Peyer's patch (tissue), 4 donors: ENCODE measurements at regions not wholly inside any gene's neighbourhood (a gene's known extent, or its start where the extent isn't known, plus 50 kb on each side); places are given as distances from the start of the nearest gene placed in this dataset.
"Not testable (repeated sequence)": the region's sequence is repeated elsewhere in the genome, so short reads cannot be mapped to it uniquely, and the experiment has no call there.

Experiments
- POLR2A ChIP-seq, 2 donors: fragments of 450-650 bp; IDR thresholded peaks; one replicate each; pipeline ENCODE4 v1.5.1; 2017; ENCODE audit warnings: antibody characterized with exemption in 2 of 2, mild to moderate bottlenecking in 2 of 2, moderate library complexity in 2 of 2
- TF ChIP-seq, protein P1 (sequence below), 6 experiments: fragments of 450-650 bp in 4 of 6; fragments of 200-600 bp in 2 of 6; sonication (generic) in 1 of 6; IDR thresholded peaks; one replicate each; pipeline ENCODE4 v1.5.1; 2017 to 2019; ENCODE audit warnings: antibody characterized with exemption in 6 of 6, mild to moderate bottlenecking in 3 of 6, moderate library complexity in 1 of 6

DNA sequence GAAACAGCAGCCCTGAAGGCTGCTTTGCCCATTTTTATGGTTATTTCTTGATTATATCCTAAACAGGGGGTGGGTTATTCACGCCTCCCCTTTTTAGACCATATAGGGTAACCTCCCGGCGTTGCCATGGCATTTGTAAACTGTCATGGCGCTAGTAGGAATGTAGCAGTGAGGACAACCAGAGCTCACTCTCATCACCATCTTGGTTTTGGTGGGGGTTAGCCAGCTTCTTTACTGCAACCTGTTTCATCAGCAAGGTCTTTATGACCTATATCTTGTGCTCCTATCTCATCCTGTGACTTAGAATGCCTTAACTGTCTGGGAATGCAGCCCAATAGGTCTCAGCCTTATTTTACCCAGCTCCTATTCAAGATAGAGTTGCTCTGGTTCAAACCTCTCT lies 136.2 kb downstream of the DIRAS2 start:
- TF ChIP-seq, protein P1, sequence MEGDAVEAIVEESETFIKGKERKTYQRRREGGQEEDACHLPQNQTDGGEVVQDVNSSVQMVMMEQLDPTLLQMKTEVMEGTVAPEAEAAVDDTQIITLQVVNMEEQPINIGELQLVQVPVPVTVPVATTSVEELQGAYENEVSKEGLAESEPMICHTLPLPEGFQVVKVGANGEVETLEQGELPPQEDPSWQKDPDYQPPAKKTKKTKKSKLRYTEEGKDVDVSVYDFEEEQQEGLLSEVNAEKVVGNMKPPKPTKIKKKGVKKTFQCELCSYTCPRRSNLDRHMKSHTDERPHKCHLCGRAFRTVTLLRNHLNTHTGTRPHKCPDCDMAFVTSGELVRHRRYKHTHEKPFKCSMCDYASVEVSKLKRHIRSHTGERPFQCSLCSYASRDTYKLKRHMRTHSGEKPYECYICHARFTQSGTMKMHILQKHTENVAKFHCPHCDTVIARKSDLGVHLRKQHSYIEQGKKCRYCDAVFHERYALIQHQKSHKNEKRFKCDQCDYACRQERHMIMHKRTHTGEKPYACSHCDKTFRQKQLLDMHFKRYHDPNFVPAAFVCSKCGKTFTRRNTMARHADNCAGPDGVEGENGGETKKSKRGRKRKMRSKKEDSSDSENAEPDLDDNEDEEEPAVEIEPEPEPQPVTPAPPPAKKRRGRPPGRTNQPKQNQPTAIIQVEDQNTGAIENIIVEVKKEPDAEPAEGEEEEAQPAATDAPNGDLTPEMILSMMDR (IDR thresholded peaks at IDR 0.05), result not testable (repeated sequence)
- not testable (repeated sequence) for TF ChIP-seq POLR2A (IDR thresholded peaks at IDR 0.05)
